Mesenchymal stem cell (in vitro differentiated cells and primary cell): ENCODE measurements at regions not wholly inside any gene's neighbourhood (a gene's known extent, or its start where the extent isn't known, plus 50 kb on each side); places are given as distances from the start of the nearest gene placed in this dataset.
"Not testable (repeated sequence)": the region's sequence is repeated elsewhere in the genome, so short reads cannot be mapped to it uniquely, and the experiment has no call there.

Experiments
- DNase-seq: peaks from one replicate; pipeline ENCODE4 v3.0.0-alpha.2; 2013
- H2AFZ ChIP-seq: one replicate; pipeline ENCODE4 v1.6.1; 2013; ENCODE audit warnings: low read depth, mild to moderate bottlenecking, control low read depth, inconsistent platforms, low read length, moderate library complexity
- H2AK5ac ChIP-seq: 2 replicates; pipeline ENCODE4 v1.6.1; 2013; ENCODE audit warnings: low read length, moderate library complexity, mild to moderate bottlenecking, inconsistent platforms; ENCODE audit not compliant: severe bottlenecking
- H2BK120ac ChIP-seq: one replicate; pipeline ENCODE4 v1.6.1; 2013; ENCODE audit warnings: low read depth, mild to moderate bottlenecking, inconsistent platforms, low read length, moderate library complexity
- H2BK12ac ChIP-seq, 2 experiments: one replicate each; pipeline ENCODE4 v1.6.1; 2013; ENCODE audit warnings: inconsistent platforms in 2 of 2, low read length in 2 of 2, mild to moderate bottlenecking in 2 of 2, moderate library complexity in 2 of 2, control low read depth in 1 of 2
- H2BK15ac ChIP-seq: one replicate; pipeline ENCODE4 v1.6.1; 2013; ENCODE audit warnings: mild to moderate bottlenecking, low read depth, inconsistent platforms; ENCODE audit not compliant: poor library complexity, severe bottlenecking
- H2BK5ac ChIP-seq: 2 replicates; pipeline ENCODE4 v1.6.1; 2013; ENCODE audit warnings: low read depth, mild to moderate bottlenecking, low read length, control low read depth, inconsistent platforms; ENCODE audit not compliant: poor library complexity, severe bottlenecking
- H3K14ac ChIP-seq, 2 experiments: one replicate each; pipeline ENCODE4 v1.6.1; 2013; ENCODE audit warnings: inconsistent platforms in 2 of 2, low read length in 2 of 2, control low read depth in 1 of 2, mild to moderate bottlenecking in 1 of 2, moderate library complexity in 1 of 2
- H3K18ac ChIP-seq, 2 experiments: one replicate each; pipeline ENCODE4 v1.6.1; 2013; ENCODE audit warnings: inconsistent platforms in 2 of 2, low read length in 2 of 2, control low read depth in 1 of 2, low read depth in 1 of 2, mild to moderate bottlenecking in 1 of 2
- H3K23ac ChIP-seq, 2 experiments: one replicate each; pipeline ENCODE4 v1.6.1; 2013; ENCODE audit warnings: inconsistent platforms in 2 of 2, low read length in 2 of 2, mild to moderate bottlenecking in 2 of 2, moderate library complexity in 2 of 2, control low read depth in 1 of 2
- H3K27ac ChIP-seq: 2 replicates; pipeline ENCODE4 v1.5.1; 2013; ENCODE audit warnings: mild to moderate bottlenecking, moderate library complexity, low read length, control low read depth, inconsistent platforms; ENCODE audit not compliant: poor library complexity, severe bottlenecking
- H3K27me3 ChIP-seq, 2 experiments: 2 replicates each; pipeline versions ENCODE4 v1.6.1 to v1.7.0; 2013; ENCODE audit warnings: low read length in 2 of 2, mild to moderate bottlenecking in 2 of 2, moderate library complexity in 2 of 2, control low read depth in 1 of 2, inconsistent platforms in 1 of 2; ENCODE audit not compliant: control insufficient read depth in 1 of 2, insufficient read depth in 1 of 2
- H3K36me3 ChIP-seq, 2 experiments: 2 replicates each; pipeline versions ENCODE4 v1.6.1 to v1.7.0; 2013; ENCODE audit warnings: low read length in 2 of 2, control low read depth in 1 of 2, inconsistent platforms in 1 of 2, low read depth in 1 of 2, mild to moderate bottlenecking in 1 of 2; ENCODE audit not compliant: insufficient read depth in 2 of 2, control insufficient read depth in 1 of 2
- H3K4ac ChIP-seq, 2 experiments: one replicate each; pipeline ENCODE4 v1.6.1; 2013; ENCODE audit warnings: inconsistent platforms in 2 of 2, low read length in 2 of 2, mild to moderate bottlenecking in 2 of 2, moderate library complexity in 2 of 2, control low read depth in 1 of 2, low read depth in 1 of 2
- H3K4me1 ChIP-seq: 2 replicates; pipeline ENCODE4 v1.6.1; 2013; ENCODE audit warnings: low read depth, low read length, control low read depth; ENCODE audit not compliant: control insufficient read depth, insufficient read depth
- H3K4me2 ChIP-seq: 2 replicates; pipeline ENCODE4 v1.6.1; 2013; ENCODE audit warnings: low read length, mild to moderate bottlenecking, inconsistent platforms; ENCODE audit not compliant: poor library complexity, severe bottlenecking
- H3K4me3 ChIP-seq, 2 experiments: 2 replicates each; pipeline versions ENCODE4 v1.5.1 to v1.7.0; 2013; ENCODE audit warnings: low read length in 2 of 2, mild to moderate bottlenecking in 2 of 2, control low read depth in 1 of 2, low read depth in 1 of 2; ENCODE audit not compliant: insufficient read depth in 1 of 2
- H3K79me1 ChIP-seq: replicated peaks from 2 replicates; pipeline ENCODE4 v1.6.1; 2013; ENCODE audit warnings: mild to moderate bottlenecking, control low read depth, low read length, inconsistent platforms; ENCODE audit not compliant: poor library complexity, severe bottlenecking
- H3K9ac ChIP-seq: 2 replicates; pipeline ENCODE4 v1.7.0; 2013; ENCODE audit warnings: mild to moderate bottlenecking, low read length, moderate library complexity
- H3K9me3 ChIP-seq: 2 replicates; pipeline ENCODE4 v1.7.0; 2013; ENCODE audit warnings: mild to moderate bottlenecking, low read length; ENCODE audit not compliant: control insufficient read depth
- H4K8ac ChIP-seq: one replicate; pipeline ENCODE4 v1.6.1; 2013; ENCODE audit warnings: inconsistent platforms, mild to moderate bottlenecking, low read length, moderate library complexity
- H4K91ac ChIP-seq: one replicate; pipeline ENCODE4 v1.6.1; 2013; ENCODE audit warnings: mild to moderate bottlenecking, low read length, inconsistent platforms
- WGBS: methylation state at CpG from one replicate; pipeline ENCODE4 v1.1.7; 2013; ENCODE audit warnings: mixed read lengths; 5-methylcytosine and 5-hydroxymethylcytosine counted together

- H3K14ac ChIP-seq, H3K4me3 ChIP-seq, H2BK12ac ChIP-seq, H3K36me3 ChIP-seq, H2AK5ac ChIP-seq, H2AFZ ChIP-seq, H3K9me3 ChIP-seq, DNase-seq, H2BK120ac ChIP-seq, H3K4ac ChIP-seq, H3K4me2 ChIP-seq, H3K18ac ChIP-seq, H4K91ac ChIP-seq, H3K4me1 ChIP-seq, H2BK5ac ChIP-seq, H3K9ac ChIP-seq, H3K27me3 ChIP-seq, H2BK15ac ChIP-seq, H3K23ac ChIP-seq, H3K79me1 ChIP-seq, H4K8ac ChIP-seq, H3K27ac ChIP-seq: not testable (repeated sequence)
- WGBS, result 79% methylated on average over 3 of the region's 6 CpGs
These were observed 75.9 kb upstream of the THOC3 start for GRCh38 chr5:176043986-176044385.

DNA sequence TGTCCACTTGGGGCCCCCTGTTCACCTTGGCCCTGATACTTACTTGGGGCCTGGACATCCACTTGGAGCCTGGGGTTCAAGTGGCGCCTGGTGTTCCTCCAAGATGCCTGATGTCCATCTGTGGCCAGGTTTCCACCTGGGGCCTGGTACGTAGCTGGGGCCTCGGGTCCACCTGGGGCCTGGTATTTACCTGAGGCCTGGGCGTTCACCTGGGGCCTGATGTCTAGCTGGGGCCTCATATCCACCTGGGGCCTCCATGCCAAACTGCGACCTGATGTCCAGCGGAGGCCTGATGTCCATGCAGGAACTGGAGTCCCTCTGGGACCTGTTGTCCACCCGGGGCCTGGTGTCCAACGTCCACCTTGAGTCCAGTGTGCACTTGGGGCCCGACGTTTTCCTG is 76.3 kb upstream of the THOC3 start:
- not testable (repeated sequence) for H3K18ac ChIP-seq, DNase-seq, H2AFZ ChIP-seq, H3K4me2 ChIP-seq, H2BK15ac ChIP-seq, H3K27me3 ChIP-seq, H3K9ac ChIP-seq, H3K4ac ChIP-seq, H3K36me3 ChIP-seq, H2BK5ac ChIP-seq, H3K23ac ChIP-seq, H3K27ac ChIP-seq, H2BK12ac ChIP-seq, H4K91ac ChIP-seq, H3K4me1 ChIP-seq, H3K79me1 ChIP-seq, H4K8ac ChIP-seq, H3K14ac ChIP-seq, H2AK5ac ChIP-seq, H3K9me3 ChIP-seq, H2BK120ac ChIP-seq, H3K4me3 ChIP-seq
- WGBS, result no CpG with 5 or more reads among the region's 10 CpGs

- H3K9ac ChIP-seq, H3K79me1 ChIP-seq, H2BK15ac ChIP-seq, H3K4ac ChIP-seq, H3K27ac ChIP-seq, H2BK5ac ChIP-seq, H3K23ac ChIP-seq, H3K4me3 ChIP-seq, H3K27me3 ChIP-seq, H3K14ac ChIP-seq, H2BK120ac ChIP-seq, DNase-seq, H2AK5ac ChIP-seq, H3K4me1 ChIP-seq, H3K36me3 ChIP-seq, H4K91ac ChIP-seq, H2BK12ac ChIP-seq, H3K9me3 ChIP-seq, H3K18ac ChIP-seq, H2AFZ ChIP-seq, H3K4me2 ChIP-seq, H4K8ac ChIP-seq: not testable (repeated sequence)
- no CpG with 5 or more reads among the region's 13 CpGs for WGBS
These were observed 77.3 kb upstream of the THOC3 start for GRCh38 chr5:176045442-176045841.

DNA sequence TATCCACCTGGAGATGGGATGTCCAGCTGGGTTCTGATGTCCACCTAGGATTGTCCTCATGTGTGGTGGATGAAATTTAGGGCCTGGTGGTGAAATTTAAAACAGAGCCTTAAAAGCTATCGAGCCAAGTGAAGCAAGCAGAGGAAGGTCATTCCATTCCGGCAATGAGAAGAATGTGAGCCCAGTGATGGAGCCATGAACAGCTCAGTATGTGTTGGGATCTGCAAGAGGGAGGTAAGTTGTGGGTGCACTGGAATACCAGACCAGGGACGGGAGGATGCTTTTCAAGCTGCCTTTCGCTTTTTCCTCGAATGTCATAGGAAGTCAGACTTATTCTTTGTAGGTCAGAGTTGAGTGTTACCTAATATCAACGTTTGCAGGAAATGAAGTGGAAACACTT is 80.6 kb upstream of the THOC3 start:
- DNase-seq, H2BK5ac ChIP-seq, H3K27ac ChIP-seq, H3K27me3 ChIP-seq, H3K79me1 ChIP-seq, H2BK120ac ChIP-seq, H3K4me3 ChIP-seq, H2AK5ac ChIP-seq, H3K4ac ChIP-seq, H3K23ac ChIP-seq, H3K9ac ChIP-seq, H3K4me2 ChIP-seq, H2BK15ac ChIP-seq, H3K18ac ChIP-seq, H2BK12ac ChIP-seq, H3K14ac ChIP-seq, H4K8ac ChIP-seq, H3K9me3 ChIP-seq, H3K36me3 ChIP-seq, H2AFZ ChIP-seq, H4K91ac ChIP-seq, H3K4me1 ChIP-seq: not testable (repeated sequence)
- 92% methylated on average over 2 of the region's 6 CpGs for WGBS
